ENCODE measurements at regions not wholly inside any gene's neighbourhood (a gene's known extent, or its start where the extent isn't known, plus 50 kb on each side); places are given as distances from the start of the nearest gene placed in this dataset.
"Not testable (repeated sequence)": the region's sequence is repeated elsewhere in the genome, so short reads cannot be mapped to it uniquely, and the experiment has no call there.

GRCh38 chr10:131830446-131831130, 70.2 kb upstream of the PPP2R2D start:
- DNase-seq (ENCODE audit: low read depth in 3 of 3): no peak

GRCh38 chr10:131831561-131831960, 69.2 kb upstream of the PPP2R2D start:
- DNase-seq (ENCODE audit: low read depth in 3 of 3): no peak

GRCh38 chr10:131832056-131832685, 68.6 kb upstream of the PPP2R2D start:
- DNase-seq (ENCODE audit: low read depth in 3 of 3): no peak

DNA sequence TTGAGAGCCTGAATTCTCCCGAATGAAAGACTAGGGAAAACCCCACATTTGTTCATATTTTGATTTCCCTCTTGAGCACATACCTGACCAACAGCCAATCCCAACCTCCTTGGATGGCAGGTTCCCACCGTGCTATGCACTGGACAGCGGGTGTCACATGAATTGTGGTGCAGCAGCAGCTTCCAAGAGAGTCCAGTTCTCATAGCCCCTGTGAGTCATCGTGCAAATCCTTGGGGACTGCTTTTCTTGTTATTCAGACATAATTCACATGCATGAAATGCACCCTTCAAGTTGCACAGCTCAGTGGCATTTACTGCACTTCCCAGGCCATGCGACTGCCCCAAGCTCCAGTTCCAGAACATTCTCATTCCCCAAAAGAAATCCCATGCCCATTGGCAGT, 67.8 kb upstream of the PPP2R2D start:
- DNase-seq (ENCODE audit: low read depth in 3 of 3): no peak

GRCh38 chr10:131833446-131834080, 67.2 kb upstream of the PPP2R2D start:
- DNase-seq (ENCODE audit: low read depth in 3 of 3): no peak

DNA sequence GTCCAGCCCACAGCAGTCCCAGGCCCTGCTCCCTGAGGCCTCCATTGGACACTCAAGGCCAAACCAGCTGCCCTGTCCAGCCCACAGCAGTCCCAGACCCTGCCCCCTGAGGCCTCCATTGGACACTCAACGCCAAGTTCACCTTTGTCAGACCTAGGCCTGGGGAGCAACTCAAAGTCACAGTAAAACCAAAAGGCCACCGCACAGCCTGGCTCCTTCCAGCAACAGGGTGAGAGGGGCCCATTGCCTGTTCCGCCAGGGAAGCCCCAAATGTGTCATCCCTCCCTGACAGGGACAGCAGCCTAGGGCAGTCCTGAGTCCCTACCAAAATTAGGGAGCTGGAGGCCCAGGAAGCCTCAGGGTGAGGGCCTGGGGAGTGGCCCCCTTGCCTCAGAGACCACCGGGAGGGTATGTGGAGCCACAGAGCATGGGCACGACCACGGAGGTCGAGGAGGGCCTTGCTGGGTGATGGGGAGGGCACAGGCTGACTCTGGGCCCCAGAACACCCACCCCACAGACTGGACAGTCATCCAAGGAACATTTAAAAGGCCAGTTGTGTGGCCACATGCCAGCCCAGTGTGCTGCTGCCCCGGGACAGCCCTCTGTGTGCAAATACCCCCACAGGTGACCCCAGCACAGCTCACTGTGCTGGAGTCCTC, 66.5 kb upstream of the PPP2R2D start:
- DNase-seq (ENCODE audit: low read depth in 3 of 3): no peak

- DNase-seq (ENCODE audit: low read depth in 3 of 3): no peak
Observed at GRCh38 chr10:131838966-131839742, 61.7 kb upstream of the PPP2R2D start.

- DNase-seq (ENCODE audit: low read depth in 3 of 3): not testable (repeated sequence)
Observed at GRCh38 chr10:131839880-131840787, 60.7 kb upstream of the PPP2R2D start.

DNA sequence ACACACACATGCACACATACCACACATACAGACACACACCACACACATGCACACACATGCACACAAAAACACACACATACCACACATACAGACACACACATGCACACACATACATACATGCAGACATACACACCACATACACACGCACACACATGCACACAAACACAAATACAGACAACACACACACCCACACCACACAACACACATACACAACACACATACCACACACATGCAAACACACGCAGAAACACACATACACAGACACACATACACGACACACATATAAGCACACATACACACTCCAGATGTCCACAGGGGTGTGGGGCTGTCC, 60.1 kb upstream of the PPP2R2D start:
- DNase-seq (ENCODE audit: low read depth in 3 of 3): no peak

DNA sequence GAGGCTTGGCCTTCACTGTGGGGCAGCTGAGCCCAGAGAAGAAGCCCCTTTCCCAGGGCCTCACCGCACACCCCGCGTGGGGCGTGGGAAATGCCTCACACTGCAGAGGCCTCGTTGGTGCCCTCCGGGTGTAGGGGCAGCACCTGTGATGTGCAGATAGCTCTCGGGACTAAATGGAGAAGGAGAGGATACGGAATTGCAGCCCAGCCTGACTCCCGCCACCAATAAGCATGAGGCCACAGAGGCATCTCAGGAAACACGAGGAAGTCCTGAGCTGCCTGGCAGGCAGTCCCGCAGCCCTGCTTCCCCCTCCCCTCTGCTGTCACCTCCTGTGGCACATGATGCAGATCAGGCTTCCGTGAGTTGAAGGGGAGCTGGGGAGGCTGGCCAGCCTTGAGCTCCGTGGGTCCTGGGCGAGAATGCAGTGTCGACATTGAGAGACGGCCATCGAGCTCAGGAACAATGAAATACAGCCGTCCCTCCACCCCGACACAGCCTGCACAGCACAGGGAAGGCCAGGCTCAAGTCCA, 59.6 kb upstream of the PPP2R2D start:
- DNase-seq (ENCODE audit: low read depth in 3 of 3): no peak

DNA sequence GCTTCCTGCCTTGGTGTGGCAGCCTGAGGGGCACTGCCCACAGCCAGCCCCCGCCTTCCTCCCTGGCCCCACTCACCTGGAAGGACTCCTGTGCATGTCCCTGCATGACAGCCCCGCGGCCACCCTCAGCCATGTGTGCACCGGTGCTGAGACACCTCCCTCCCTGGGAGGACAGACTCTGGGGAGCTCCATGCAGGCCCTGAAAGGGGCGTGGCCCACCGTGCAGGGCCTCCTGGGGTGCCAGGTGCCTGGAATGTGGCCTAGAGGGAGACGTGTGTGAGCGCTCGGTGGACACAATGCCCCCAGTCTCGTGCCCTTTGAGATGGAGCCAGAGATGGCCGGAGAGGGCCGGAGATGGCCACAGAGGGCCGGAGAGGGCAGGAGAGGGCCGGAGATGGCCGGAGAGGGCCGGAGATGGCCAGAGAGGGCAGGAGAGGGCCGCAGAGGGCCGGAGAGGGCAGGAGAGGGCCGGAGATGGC, 59.1 kb upstream of the PPP2R2D start:
- no peak for DNase-seq (ENCODE audit: low read depth in 3 of 3)

- DNase-seq (ENCODE audit: low read depth in 3 of 3): no peak
Observed at GRCh38 chr10:131842351-131843088, 58.3 kb upstream of the PPP2R2D start.

- DNase-seq (ENCODE audit: low read depth in 3 of 3): no peak
Observed at GRCh38 chr10:131843089-131843595, 57.7 kb upstream of the PPP2R2D start.

DNA sequence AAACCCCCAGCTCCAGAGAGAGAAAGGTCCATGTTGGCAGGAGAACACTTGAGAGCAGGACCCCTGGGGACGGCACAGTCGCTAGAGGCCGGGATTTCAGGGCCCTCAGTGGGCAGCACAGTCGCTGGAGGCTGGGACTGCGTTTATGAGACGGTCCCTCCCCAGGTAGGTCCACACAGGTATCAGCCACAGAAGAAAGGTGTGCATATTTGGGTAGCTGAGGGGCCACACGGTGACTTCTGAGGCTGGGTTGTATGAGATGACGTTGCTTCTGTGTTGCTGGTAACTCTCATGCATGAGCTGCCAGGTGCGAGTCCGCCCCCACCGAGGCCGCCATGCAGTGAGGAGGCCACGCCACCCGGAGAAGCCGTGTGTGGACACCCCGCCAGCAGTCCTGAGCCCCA, 56.9 kb upstream of the PPP2R2D start:
- no peak for DNase-seq (ENCODE audit: low read depth in 3 of 3)

DNA sequence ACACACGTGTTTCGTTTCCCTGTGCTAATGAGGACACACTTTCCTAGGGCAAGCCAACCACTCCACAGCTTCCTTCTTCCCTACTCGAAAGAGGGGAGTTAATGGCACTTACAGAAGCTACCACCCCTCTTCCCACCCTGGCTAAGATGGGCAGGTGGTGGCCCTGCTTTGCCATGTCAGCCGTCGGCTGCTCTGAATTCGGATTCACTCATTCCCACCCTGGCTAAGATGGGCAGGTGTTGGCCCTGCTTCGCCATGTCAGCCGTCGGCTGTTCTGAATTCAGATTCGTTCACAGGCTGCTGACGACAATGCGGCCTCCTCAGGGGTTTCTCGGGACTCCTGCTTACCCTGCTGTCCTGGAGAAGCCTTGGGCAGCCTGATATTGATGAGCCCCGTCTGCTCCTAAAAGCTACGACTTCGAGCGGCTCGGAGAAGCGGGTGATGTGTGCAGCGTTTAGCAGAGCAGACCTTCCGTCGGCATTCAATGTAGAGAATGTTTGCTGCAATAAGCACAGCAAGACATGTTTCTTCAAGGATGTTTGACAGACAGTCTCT, 56.2 kb upstream of the PPP2R2D start:
- DNase-seq (ENCODE audit: low read depth in 3 of 3): no peak

GRCh38 chr10:131845505-131846239, 55.1 kb upstream of the PPP2R2D start:
- DNase-seq (ENCODE audit: low read depth in 3 of 3): no peak

GRCh38 chr10:131846240-131847101, 54.3 kb upstream of the PPP2R2D start:
- DNase-seq (ENCODE audit: low read depth in 3 of 3): no peak

Measured in stimulated activated CD4-positive, alpha-beta T cell treated with anti-CD3 and anti-CD28 coated beads, TNF-alpha, amount 100 ng/mL, for 4 hours (primary cell).